Calu3 (cell line): ENCODE measurements at regions not wholly inside any gene's neighbourhood (a gene's known extent, or its start where the extent isn't known, plus 50 kb on each side); places are given as distances from the start of the nearest gene placed in this dataset.

ENCODE experiments used
- BruUV-seq: library from RNA; stranded (reverse); fragments of 400-500 nt; replicated peaks from 2 replicates; lab custom pipeline; 2021; lab: Mats Ljungman, UMichigan
- CTCF ChIA-PET: fragments of 300-600 bp; sonication (Branson Sonifier 250); formaldehyde crosslinking; loops from one replicate; lab custom pipeline; 2022; ENCODE audit warnings: antibody characterized with exemption; lab: Charles Lee
- DNase-seq: peaks from one replicate; pipeline ENCODE4 v3.0.0; 2022
- H3K27ac Mint-ChIP-seq: one replicate; pipeline ENCODE4 v1.8.0; 2022; ENCODE audit warnings: mixed read lengths; ENCODE audit not compliant: unreplicated experiment
- H3K27me3 Mint-ChIP-seq: one replicate; pipeline ENCODE4 v1.8.0; 2022; ENCODE audit warnings: mixed read lengths; ENCODE audit not compliant: unreplicated experiment
- H3K36me3 Mint-ChIP-seq: one replicate; pipeline ENCODE4 v1.8.0; 2022; ENCODE audit warnings: mild to moderate bottlenecking, moderate library complexity, mixed read lengths; ENCODE audit not compliant: insufficient read depth, unreplicated experiment
- H3K4me1 Mint-ChIP-seq: one replicate; pipeline ENCODE4 v1.8.0; 2022; ENCODE audit warnings: mild to moderate bottlenecking, low read depth, mixed read lengths; ENCODE audit not compliant: unreplicated experiment
- H3K4me3 Mint-ChIP-seq: one replicate; pipeline ENCODE4 v1.8.0; 2022; ENCODE audit warnings: mild to moderate bottlenecking, low read depth, moderate library complexity, mixed read lengths; ENCODE audit not compliant: unreplicated experiment
- H3K9me3 Mint-ChIP-seq: one replicate; pipeline ENCODE4 v1.8.0; 2022; ENCODE audit warnings: low read depth, mixed read lengths; ENCODE audit not compliant: unreplicated experiment
- intact Hi-C: fragments of 100-400 bp; cut with micrococcal nuclease; formaldehyde crosslinking; loops from one replicate; pipeline ENCODE4 v1.10.0; 2022; ENCODE audit not compliant: unreplicated experiment
- TF ChIP-seq, protein P1 (sequence below): fragments of 200-600 bp; IDR thresholded peaks from one replicate; pipeline ENCODE4 v1.8.0; 2022; ENCODE audit warnings: antibody characterized with exemption; ENCODE audit not compliant: unreplicated experiment

DNA sequence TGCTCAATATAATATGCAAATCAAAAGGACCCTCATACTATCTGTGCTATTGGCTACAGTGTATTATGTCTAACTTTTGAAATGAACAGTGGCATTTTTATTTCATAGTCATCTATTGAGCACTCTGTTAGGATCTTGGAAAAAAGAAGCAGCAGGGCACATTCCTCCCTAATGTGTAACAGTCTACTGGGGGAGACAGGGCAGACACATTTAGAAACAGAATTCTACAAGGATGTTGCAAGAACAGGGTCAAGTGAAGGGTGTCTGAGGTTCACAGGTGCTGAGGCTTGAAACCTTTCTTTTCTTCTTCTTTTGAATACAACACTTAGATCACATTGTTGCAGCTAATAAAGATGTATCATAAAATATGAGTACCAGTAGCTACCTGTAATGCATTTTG lies 129.7 kb upstream of the SLC4A4 start:
- no peaks in the 10 kb centered on the region for H3K27me3 Mint-ChIP-seq
- CTCF ChIA-PET, result no interaction called here
- no peak overlapping the region for H3K27ac Mint-ChIP-seq
- H3K4me3 Mint-ChIP-seq, result no peak overlapping the region
- H3K4me1 Mint-ChIP-seq, result peaks cover 8% of the 10 kb centered on the region
- no peaks in the 10 kb centered on the region for H3K9me3 Mint-ChIP-seq
- no peaks in the 10 kb centered on the region for H3K36me3 Mint-ChIP-seq
- no peak for DNase-seq
- TF ChIP-seq, protein P1, sequence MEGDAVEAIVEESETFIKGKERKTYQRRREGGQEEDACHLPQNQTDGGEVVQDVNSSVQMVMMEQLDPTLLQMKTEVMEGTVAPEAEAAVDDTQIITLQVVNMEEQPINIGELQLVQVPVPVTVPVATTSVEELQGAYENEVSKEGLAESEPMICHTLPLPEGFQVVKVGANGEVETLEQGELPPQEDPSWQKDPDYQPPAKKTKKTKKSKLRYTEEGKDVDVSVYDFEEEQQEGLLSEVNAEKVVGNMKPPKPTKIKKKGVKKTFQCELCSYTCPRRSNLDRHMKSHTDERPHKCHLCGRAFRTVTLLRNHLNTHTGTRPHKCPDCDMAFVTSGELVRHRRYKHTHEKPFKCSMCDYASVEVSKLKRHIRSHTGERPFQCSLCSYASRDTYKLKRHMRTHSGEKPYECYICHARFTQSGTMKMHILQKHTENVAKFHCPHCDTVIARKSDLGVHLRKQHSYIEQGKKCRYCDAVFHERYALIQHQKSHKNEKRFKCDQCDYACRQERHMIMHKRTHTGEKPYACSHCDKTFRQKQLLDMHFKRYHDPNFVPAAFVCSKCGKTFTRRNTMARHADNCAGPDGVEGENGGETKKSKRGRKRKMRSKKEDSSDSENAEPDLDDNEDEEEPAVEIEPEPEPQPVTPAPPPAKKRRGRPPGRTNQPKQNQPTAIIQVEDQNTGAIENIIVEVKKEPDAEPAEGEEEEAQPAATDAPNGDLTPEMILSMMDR, result no peak
- intact Hi-C loops, result no loop called here
- no TSS peak for BruUV-seq

DNA sequence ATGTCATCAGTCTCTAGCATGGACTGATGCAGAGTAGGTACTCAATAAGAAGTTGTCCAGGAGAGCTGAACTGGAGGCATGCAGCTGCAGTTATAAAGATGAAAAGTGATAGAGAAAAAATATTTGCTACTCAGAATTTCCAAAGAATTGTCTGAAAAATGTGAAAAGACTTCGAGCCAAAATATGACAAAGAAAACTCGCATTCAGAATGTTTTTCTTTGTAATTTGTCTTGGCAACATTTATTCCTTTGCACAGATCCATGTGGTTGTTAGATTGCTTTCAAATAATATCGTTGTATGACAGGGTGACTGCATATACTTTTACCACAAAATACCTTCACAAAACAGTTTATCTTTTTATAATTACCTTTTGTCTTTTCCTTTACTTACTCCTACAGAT lies 128.0 kb upstream of the SLC4A4 start:
- H3K27ac Mint-ChIP-seq, result no peak overlapping the region
- DNase-seq, result no peak
- intact Hi-C loops, result no loop called here
- H3K9me3 Mint-ChIP-seq, result no peaks in the 10 kb centered on the region
- CTCF ChIA-PET, result no interaction called here
- no TSS peak for BruUV-seq
- TF ChIP-seq, protein P1, result no peak
- no peak overlapping the region for H3K4me3 Mint-ChIP-seq
- no peaks in the 10 kb centered on the region for H3K27me3 Mint-ChIP-seq
- H3K4me1 Mint-ChIP-seq, result peaks cover 8% of the 10 kb centered on the region
- H3K36me3 Mint-ChIP-seq, result no peaks in the 10 kb centered on the region

DNA sequence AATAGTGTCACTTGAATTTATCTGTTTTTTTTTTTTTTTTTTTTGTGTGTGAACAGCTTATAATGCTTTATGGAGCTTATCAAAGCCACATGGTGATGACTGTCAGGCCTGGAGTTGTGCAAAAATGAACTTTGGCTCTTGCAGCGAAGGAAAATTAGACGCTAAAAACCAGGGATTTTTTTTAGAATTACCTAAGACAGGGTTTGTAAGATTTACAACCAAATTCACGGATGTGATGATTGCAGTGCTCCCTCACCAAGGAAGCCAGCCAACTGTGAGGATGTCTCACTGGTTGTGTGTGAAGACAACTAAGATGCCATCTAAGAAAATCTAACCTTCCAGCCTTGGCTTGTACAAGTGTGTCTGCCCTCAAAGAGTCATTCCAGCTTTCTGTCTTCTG lies 127.1 kb upstream of the SLC4A4 start:
- H3K9me3 Mint-ChIP-seq, result no peaks in the 10 kb centered on the region
- H3K27me3 Mint-ChIP-seq, result no peaks in the 10 kb centered on the region
- no peak overlapping the region for H3K27ac Mint-ChIP-seq
- intact Hi-C loops, result no loop called here
- no peaks in the 10 kb centered on the region for H3K36me3 Mint-ChIP-seq
- H3K4me1 Mint-ChIP-seq, result peaks cover 8% of the 10 kb centered on the region
- TF ChIP-seq, protein P1, result no peak
- BruUV-seq, result no TSS peak
- CTCF ChIA-PET, result interaction anchor here (0.6 kb wide), 1 partner anchor 285 kb away, joined by 3 read pairs; no protein-coding TSS in a partner anchor
- no peak for DNase-seq
- no peak overlapping the region for H3K4me3 Mint-ChIP-seq

DNA sequence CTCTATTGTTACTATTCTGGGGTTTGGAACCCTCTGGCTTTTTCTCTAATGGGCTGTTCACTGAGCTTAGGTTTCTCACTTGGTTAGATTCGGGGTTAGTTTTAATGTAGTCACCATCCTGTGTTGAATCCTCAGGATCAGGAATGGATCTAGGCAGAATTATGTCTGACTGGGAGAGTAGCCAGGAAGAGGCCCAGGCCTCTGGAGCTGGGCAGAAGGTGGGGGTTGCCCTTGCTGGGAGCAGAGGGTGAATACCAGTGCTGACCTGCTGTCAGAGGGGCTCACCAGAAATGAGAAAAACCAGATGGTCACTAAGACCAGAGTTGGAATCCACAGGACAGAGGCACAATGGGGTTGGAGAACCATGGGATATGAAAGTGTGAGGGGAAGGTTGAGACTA lies 126.6 kb upstream of the SLC4A4 start:
- intact Hi-C loops, result no loop called here

More for the DNA sequence above, 126.6 kb upstream of the SLC4A4 start:
- H3K27me3 Mint-ChIP-seq, result no peaks in the 10 kb centered on the region
- no peaks in the 10 kb centered on the region for H3K36me3 Mint-ChIP-seq
- no peak overlapping the region for H3K27ac Mint-ChIP-seq
- CTCF ChIA-PET, result interaction anchor here (0.6 kb wide), 1 partner anchor 286 kb away, joined by 3 read pairs; no protein-coding TSS in a partner anchor
- no peak overlapping the region for H3K4me3 Mint-ChIP-seq
- BruUV-seq, result no TSS peak
- H3K4me1 Mint-ChIP-seq, result peaks cover 8% of the 10 kb centered on the region
- TF ChIP-seq, protein P1, result no peak
- DNase-seq, result no peak
- no peaks in the 10 kb centered on the region for H3K9me3 Mint-ChIP-seq
